Brain microvascular endothelial cell (primary cell): ENCODE measurements at regions not wholly inside any gene's neighbourhood (a gene's known extent, or its start where the extent isn't known, plus 50 kb on each side); places are given as distances from the start of the nearest gene placed in this dataset.

Source experiments
- DNase-seq: peaks from one replicate; pipeline ENCODE4 v3.0.0-alpha.2; 2020
- H3K27ac ChIP-seq: fragments of 250-450 bp; sonication (Bioruptor Pico); 2 replicates; pipeline ENCODE4 v1.5.1; 2020; ENCODE audit warnings: mild to moderate bottlenecking, moderate library complexity
- H3K27me3 ChIP-seq: fragments of 250-450 bp; sonication (Bioruptor Pico); replicated peaks from 2 replicates; pipeline ENCODE4 v1.5.1; 2020; ENCODE audit warnings: mild to moderate bottlenecking
- H3K36me3 ChIP-seq: fragments of 250-450 bp; sonication (Bioruptor Pico); replicated peaks from 2 replicates; pipeline ENCODE4 v1.5.1; 2020; ENCODE audit warnings: mild to moderate bottlenecking
- H3K4me3 ChIP-seq: 2 replicates; pipeline ENCODE4 v1.5.1; 2011; ENCODE audit warnings: low read depth, mild to moderate bottlenecking, control low read depth, low read length, moderate library complexity
- CTCF ChIP-seq: IDR thresholded peaks from 2 replicates; pipeline ENCODE4 v1.5.1; 2011; ENCODE audit warnings: low read depth, mild to moderate bottlenecking, moderate library complexity, low read length, control low read depth, inconsistent platforms; ENCODE audit errors: missing control alignments
- in situ Hi-C: cut with HindIII; loops from 2 replicates; pipeline ENCODE4 v1.10.0; 2017; ENCODE audit warnings: low sequenced_read_pairs, low pct_ligation_motif_present

DNA sequence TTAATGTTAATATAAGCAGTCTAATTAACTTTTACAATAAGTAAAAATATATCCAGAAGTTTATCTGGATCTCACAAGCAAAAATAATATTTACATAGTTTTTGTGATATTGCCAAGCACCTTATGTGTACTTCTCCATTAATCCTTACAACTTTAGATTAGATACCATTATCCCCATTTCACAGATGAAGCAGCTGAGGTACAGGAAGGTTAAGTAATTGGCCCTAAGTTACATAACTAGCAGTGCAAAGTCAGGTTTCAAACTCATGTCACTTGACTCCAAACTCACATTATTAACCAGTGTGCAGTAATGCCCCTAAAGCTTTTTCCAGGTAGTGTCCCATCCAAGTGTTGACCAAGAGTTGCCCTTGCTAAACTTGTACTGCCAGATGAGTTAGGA is 248.6 kb upstream of the STXBP5 start:
- TF ChIP-seq CTCF: no peak
- no peaks in the 10 kb centered on the region for H3K36me3 ChIP-seq
- no peaks in the 10 kb centered on the region for H3K27me3 ChIP-seq
- DNase-seq: no peak
- H3K4me3 ChIP-seq: no peak overlapping the region
- H3K27ac ChIP-seq: no peak overlapping the region
- in situ Hi-C loops: no loop called here

DNA sequence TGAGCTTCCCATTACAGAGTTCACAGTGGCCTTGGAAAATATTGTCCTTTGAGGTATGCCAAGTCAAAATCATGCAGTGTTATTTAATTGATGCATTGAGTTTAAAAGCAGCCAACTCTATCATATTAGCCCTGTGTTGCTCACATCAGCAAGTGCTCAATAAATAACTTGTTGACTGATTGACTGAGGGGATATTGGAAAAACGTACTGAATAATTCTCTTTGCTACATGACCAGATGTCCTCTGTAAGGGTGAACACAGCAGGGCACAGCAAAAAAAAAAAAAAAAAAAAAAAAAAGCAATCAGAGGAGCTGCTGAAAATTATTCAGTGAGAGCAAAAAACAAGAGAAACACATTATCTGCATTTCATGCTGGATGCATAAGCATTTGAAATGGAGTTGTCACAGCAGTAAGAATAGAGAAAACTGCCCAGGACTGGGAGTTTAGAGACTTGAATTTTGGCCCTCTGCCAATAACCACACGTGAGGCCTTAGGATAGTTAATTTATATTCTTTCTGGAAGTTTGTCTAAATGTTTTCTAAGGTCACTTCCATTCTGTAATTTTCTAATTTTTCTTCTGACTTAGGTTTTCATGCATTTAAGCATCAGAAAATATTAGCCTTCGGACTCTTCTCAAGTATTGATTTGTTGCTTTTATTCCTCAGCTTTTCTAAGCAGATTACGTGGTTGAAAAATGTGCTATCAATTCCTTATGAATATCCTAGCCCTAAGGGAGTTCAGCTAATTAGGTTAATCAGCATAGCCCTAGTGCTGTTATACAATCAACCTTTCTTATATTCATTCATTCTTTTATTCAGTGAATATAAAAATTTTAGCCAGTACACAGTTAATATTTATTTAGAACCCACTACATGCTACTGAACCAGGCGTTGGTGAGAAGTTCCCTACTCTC is 246.8 kb upstream of the STXBP5 start:
- TF ChIP-seq CTCF: no peak
- Histone ChIP-seq H3K36me3 (no peaks in the 10 kb centered on the region), H3K27ac (no peak overlapping the region), H3K4me3 (no peak overlapping the region), H3K27me3 (no peaks in the 10 kb centered on the region)
- in situ Hi-C loops: no loop called here
- DNase-seq: no peak

DNA sequence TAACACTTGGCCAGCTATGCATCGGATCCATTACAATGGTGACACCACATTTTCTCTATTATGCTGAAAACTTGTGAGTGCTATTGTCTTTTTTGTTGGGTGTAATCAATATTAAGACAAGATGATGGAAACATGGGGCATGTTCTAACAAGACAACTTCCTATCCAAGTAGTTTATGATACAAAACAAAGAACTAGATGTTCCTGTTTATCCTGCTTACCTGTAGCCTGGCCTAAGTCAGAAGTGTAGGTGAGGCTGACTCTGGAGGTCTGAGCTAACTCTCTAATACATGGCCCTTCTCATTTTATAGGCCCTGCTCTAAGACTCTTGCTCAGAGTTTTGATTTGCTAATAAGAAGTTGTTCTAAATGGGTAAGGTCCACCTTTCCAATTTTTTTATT is 242.4 kb upstream of the STXBP5 start:
- Histone ChIP-seq H3K4me3 (no peak overlapping the region), H3K36me3 (no peaks in the 10 kb centered on the region), H3K27ac (no peak overlapping the region), H3K27me3 (no peaks in the 10 kb centered on the region)
- TF ChIP-seq CTCF: no peak
- no peak for DNase-seq
- in situ Hi-C loops: no loop called here

- TF ChIP-seq CTCF: no peak
- Histone ChIP-seq H3K4me3 (no peak overlapping the region), H3K27ac (no peak overlapping the region), H3K27me3 (no peaks in the 10 kb centered on the region), H3K36me3 (no peaks in the 10 kb centered on the region)
- no peak for DNase-seq
- in situ Hi-C loops: no loop called here
These were observed 241.9 kb upstream of the STXBP5 start for GRCh38 chr6:146962329-146962728.

DNA sequence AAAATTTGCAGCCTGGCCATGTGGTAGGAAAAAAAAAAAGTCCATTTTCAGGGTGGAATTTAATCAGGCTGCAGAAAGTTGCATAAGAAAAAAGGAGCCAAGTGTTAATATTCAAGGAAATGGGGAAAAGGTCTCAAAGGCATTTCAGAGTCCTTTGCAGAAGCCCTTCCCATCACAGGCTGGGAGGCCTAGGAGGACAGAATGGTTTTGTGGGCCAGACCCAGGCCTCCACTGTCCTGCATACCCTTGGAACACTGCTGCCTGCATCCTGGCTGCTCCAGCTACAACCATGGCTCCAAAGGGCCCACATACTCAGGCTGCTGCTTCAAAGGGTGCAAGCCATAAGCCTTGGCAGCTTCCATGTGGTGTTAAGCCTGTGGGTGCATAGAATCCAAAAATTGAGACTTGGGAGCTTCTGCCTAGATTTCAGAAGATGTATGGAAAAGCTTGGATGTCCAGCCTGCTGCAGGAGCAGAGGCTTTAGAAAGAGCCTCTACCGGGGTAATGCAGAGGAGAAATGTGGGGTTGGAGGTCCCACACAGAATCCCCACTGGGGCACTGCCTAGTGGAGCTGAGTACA is 239.0 kb upstream of the STXBP5 start:
- in situ Hi-C loops: no loop called here
- no peak for TF ChIP-seq CTCF
- Histone ChIP-seq H3K4me3 (no peak overlapping the region), H3K27ac (no peak overlapping the region), H3K36me3 (no peaks in the 10 kb centered on the region), H3K27me3 (no peaks in the 10 kb centered on the region)
- DNase-seq: no peak
